Spleen (tissue), 11 donors: ENCODE measurements at regions not wholly inside any gene's neighbourhood (a gene's known extent, or its start where the extent isn't known, plus 50 kb on each side); places are given as distances from the start of the nearest gene placed in this dataset.

Source experiments
- DNase-seq: peaks from one replicate; pipeline ENCODE4 v3.0.0-alpha.2; 2020
- H3K27ac ChIP-seq, 8 donors: fragments of 200-600 bp; sonication (generic) in 7 of 8; 1 replicate in 4 of 8; 2 replicates in 4 of 8; pipeline versions ENCODE4 v1.5.0 to v1.8.0; 2016 to 2021; ENCODE audit warnings: inconsistent platforms in 4 of 8, mild to moderate bottlenecking in 4 of 8, moderate library complexity in 1 of 8
- H3K27me3 ChIP-seq, 7 donors: fragments of 200-600 bp; sonication (generic) in 6 of 7; replicated peaks in 1 of 7; 1 replicate in 4 of 7; 2 replicates in 3 of 7; pipeline versions ENCODE4 v1.5.0 to v1.8.0; 2016 to 2021; ENCODE audit warnings: inconsistent platforms in 3 of 7, mild to moderate bottlenecking in 1 of 7
- H3K36me3 ChIP-seq, 6 donors: fragments of 200-600 bp; sonication (generic) in 5 of 6; 1 replicate in 4 of 6; 2 replicates in 2 of 6; pipeline versions ENCODE4 v1.5.0 to v1.8.0; 2016 to 2021; ENCODE audit warnings: inconsistent platforms in 2 of 6
- H3K4me1 ChIP-seq, 6 donors: fragments of 200-600 bp; sonication (generic) in 5 of 6; 1 replicate in 3 of 6; 2 replicates in 3 of 6; pipeline versions ENCODE4 v1.5.0 to v1.8.0; 2016 to 2021; ENCODE audit warnings: inconsistent platforms in 3 of 6
- H3K4me3 ChIP-seq, 8 donors: fragments of 200-600 bp; sonication (generic) in 7 of 8; 1 replicate in 4 of 8; 2 replicates in 4 of 8; pipeline versions ENCODE4 v1.5.0 to v1.8.0; 2016 to 2021; ENCODE audit warnings: inconsistent platforms in 4 of 8, mild to moderate bottlenecking in 4 of 8, moderate library complexity in 2 of 8
- H3K9me3 ChIP-seq, 8 donors: fragments of 200-600 bp; sonication (generic) in 7 of 8; 1 replicate in 4 of 8; 2 replicates in 4 of 8; pipeline versions ENCODE4 v1.5.0 to v1.8.0; 2016 to 2021; ENCODE audit warnings: inconsistent platforms in 4 of 8
- POLR2A ChIP-seq, 3 donors: fragments of 450-650 bp; IDR thresholded peaks; one replicate each; pipeline ENCODE4 v1.5.1; 2017; ENCODE audit warnings: antibody characterized with exemption in 3 of 3, mild to moderate bottlenecking in 1 of 3
- POLR2AphosphoS5 ChIP-seq, 3 donors: sonication (generic); formaldehyde crosslinking; IDR thresholded peaks; one replicate each; pipeline ENCODE4 v1.5.1; 2017; ENCODE audit warnings: antibody characterized with exemption in 3 of 3
- WGBS, 5 donors: extraction: QIAGEN DNeasy Blood & Tissue Kit in 3 of 5; methylation state at CpG; one replicate each; pipeline versions ENCODE4 v1.1.5 to v1.1.7; 2013 to 2018; 5-methylcytosine and 5-hydroxymethylcytosine counted together
- intact Hi-C: fragments of 100-400 bp; cut with DNase I; formaldehyde crosslinking; loops from one replicate; pipeline ENCODE4 v1.15.0; 2023; ENCODE audit warnings: low total_unique reads
- TF ChIP-seq, protein P1 (sequence below), 11 experiments: fragments of 200-600 bp in 7 of 11; fragments of 450-650 bp in 4 of 11; sonication (generic) in 4 of 11; IDR thresholded peaks in 8 of 11; conservative IDR thresholded peaks in 3 of 11; 1 replicate in 7 of 11; 2 replicates in 4 of 11; pipeline versions ENCODE4 v1.4.0 to v1.8.0; 2016 to 2021; ENCODE audit warnings: antibody characterized with exemption in 11 of 11, inconsistent platforms in 4 of 11, mild to moderate bottlenecking in 1 of 11
- donor health status: healthy with polysubstance abuse.
- donor health status: DM: no; HTN: no; CAD: no; lungs with moderate emphysema.
- donor health status: DM: no; HTN: no; CAD: no.
- donor health status: Bipolar disorder and iron deficiency.
- donor health status: healthy.
- donor health status: DM: no; HTN: no; CAD: no.
- donor health status: DM: yes; HTN: yes; CAD: no.

- intact Hi-C loops: no loop called here
- DNase-seq: no peak
- Histone ChIP-seq H3K27ac (no peak overlapping the region), H3K36me3 (no peaks in the 10 kb centered on the region), H3K9me3 (peaks cover 0 to 43% (median 26%) of the 10 kb centered on the region in 8 donors), H3K4me1 (no peaks in the 10 kb centered on the region), H3K27me3 (no peaks in the 10 kb centered on the region), H3K4me3 (no peak overlapping the region)
- TF ChIP-seq POLR2A (IDR thresholded peaks at IDR 0.05) (no peak), POLR2AphosphoS5 (IDR thresholded peaks at IDR 0.05) (no peak)
- TF ChIP-seq, protein P1, sequence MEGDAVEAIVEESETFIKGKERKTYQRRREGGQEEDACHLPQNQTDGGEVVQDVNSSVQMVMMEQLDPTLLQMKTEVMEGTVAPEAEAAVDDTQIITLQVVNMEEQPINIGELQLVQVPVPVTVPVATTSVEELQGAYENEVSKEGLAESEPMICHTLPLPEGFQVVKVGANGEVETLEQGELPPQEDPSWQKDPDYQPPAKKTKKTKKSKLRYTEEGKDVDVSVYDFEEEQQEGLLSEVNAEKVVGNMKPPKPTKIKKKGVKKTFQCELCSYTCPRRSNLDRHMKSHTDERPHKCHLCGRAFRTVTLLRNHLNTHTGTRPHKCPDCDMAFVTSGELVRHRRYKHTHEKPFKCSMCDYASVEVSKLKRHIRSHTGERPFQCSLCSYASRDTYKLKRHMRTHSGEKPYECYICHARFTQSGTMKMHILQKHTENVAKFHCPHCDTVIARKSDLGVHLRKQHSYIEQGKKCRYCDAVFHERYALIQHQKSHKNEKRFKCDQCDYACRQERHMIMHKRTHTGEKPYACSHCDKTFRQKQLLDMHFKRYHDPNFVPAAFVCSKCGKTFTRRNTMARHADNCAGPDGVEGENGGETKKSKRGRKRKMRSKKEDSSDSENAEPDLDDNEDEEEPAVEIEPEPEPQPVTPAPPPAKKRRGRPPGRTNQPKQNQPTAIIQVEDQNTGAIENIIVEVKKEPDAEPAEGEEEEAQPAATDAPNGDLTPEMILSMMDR (IDR thresholded peaks at IDR 0.05 in 8 of 11, conservative IDR thresholded peaks at IDR 0.05 in 3 of 11): no peak
Observed at GRCh38 chr5:63794296-63794695, 167.9 kb downstream of the HTR1A start.

GRCh38 chr5:63774939-63775338 is 187.3 kb downstream of the HTR1A start:
- 91 to 98% (median 96%) methylated on average over 1 of the region's 1 CpG for WGBS, 5 donors

GRCh38 chr5:63768221-63768620 is 194.0 kb downstream of the HTR1A start:
- TF ChIP-seq POLR2A (IDR thresholded peaks at IDR 0.05) (no peak), POLR2AphosphoS5 (IDR thresholded peaks at IDR 0.05) (no peak)
- TF ChIP-seq, protein P1 (IDR thresholded peaks at IDR 0.05 in 8 of 11, conservative IDR thresholded peaks at IDR 0.05 in 3 of 11): no peak
- 61 to 70% (median 62%) methylated on average over 4 of the region's 4 CpGs for WGBS, 5 donors
- no peak overlapping the region for H3K27ac ChIP-seq
- no peaks in the 10 kb centered on the region for H3K27me3 ChIP-seq
- no peak overlapping the region for H3K4me3 ChIP-seq
- intact Hi-C loops: no loop called here
- H3K4me1 ChIP-seq: no peaks in the 10 kb centered on the region
- H3K36me3 ChIP-seq: no peaks in the 10 kb centered on the region
- DNase-seq: no peak
- peaks cover 0 to 28% (median 3%) of the 10 kb centered on the region in 8 donors for H3K9me3 ChIP-seq

More at GRCh38 chr5:63774939-63775338, 187.3 kb downstream of the HTR1A start:
- Histone ChIP-seq H3K9me3 (peaks cover 0 to 28% (median 10%) of the 10 kb centered on the region in 8 donors), H3K27ac (no peak overlapping the region), H3K27me3 (no peaks in the 10 kb centered on the region), H3K4me1 (no peaks in the 10 kb centered on the region), H3K4me3 (no peak overlapping the region), H3K36me3 (no peaks in the 10 kb centered on the region)
- no peak for DNase-seq
- TF ChIP-seq, protein P1 (IDR thresholded peaks at IDR 0.05 in 8 of 11, conservative IDR thresholded peaks at IDR 0.05 in 3 of 11): no peak
- intact Hi-C loops: no loop called here

GRCh38 chr5:63760965-63761364 is 201.3 kb downstream of the HTR1A start:
- intact Hi-C loops: no loop called here
- WGBS, 5 donors: 75 to 89% (median 79%) methylated on average over 5 of the region's 5 CpGs

More at GRCh38 chr5:63760965-63761364, 201.3 kb downstream of the HTR1A start:
- H3K27ac ChIP-seq: no peak overlapping the region
- H3K27me3 ChIP-seq: no peaks in the 10 kb centered on the region
- no peaks in the 10 kb centered on the region for H3K4me1 ChIP-seq
- H3K36me3 ChIP-seq: no peaks in the 10 kb centered on the region
- DNase-seq: no peak
- TF ChIP-seq POLR2AphosphoS5 (IDR thresholded peaks at IDR 0.05) (no peak), POLR2A (IDR thresholded peaks at IDR 0.05) (no peak)
- TF ChIP-seq, protein P1 (IDR thresholded peaks at IDR 0.05 in 8 of 11, conservative IDR thresholded peaks at IDR 0.05 in 3 of 11): no peak
- no peak overlapping the region for H3K4me3 ChIP-seq
- peaks cover 0 to 12% (median 0%) of the 10 kb centered on the region in 8 donors for H3K9me3 ChIP-seq
